Parathyroid adenoma (tissue), 2 donors: ENCODE measurements at regions not wholly inside any gene's neighbourhood (a gene's known extent, or its start where the extent isn't known, plus 50 kb on each side); places are given as distances from the start of the nearest gene placed in this dataset.

ENCODE experiments used
- H2AFZ ChIP-seq: fragments of 300-600 bp; sonication (generic); one replicate; pipeline ENCODE4 v1.7.0; 2017; ENCODE audit warnings: antibody characterized with exemption, mild to moderate bottlenecking
- H3K27ac ChIP-seq: fragments of 300-600 bp; sonication (generic); one replicate; pipeline ENCODE4 v1.7.0; 2017
- H3K27me3 ChIP-seq: fragments of 300-600 bp; sonication (generic); one replicate; pipeline ENCODE4 v1.7.0; 2017; ENCODE audit warnings: low read length; ENCODE audit not compliant: control insufficient read depth, insufficient read depth
- H3K36me3 ChIP-seq: fragments of 300-600 bp; sonication (generic); one replicate; pipeline ENCODE4 v1.7.0; 2017; ENCODE audit warnings: low read length; ENCODE audit not compliant: control insufficient read depth, insufficient read depth
- H3K4me1 ChIP-seq: fragments of 300-600 bp; sonication (generic); one replicate; pipeline ENCODE4 v1.7.0; 2017; ENCODE audit warnings: control low read depth
- H3K4me2 ChIP-seq: fragments of 300-600 bp; sonication (generic); one replicate; pipeline ENCODE4 v1.7.0; 2017; ENCODE audit warnings: low read length
- H3K4me3 ChIP-seq: fragments of 300-600 bp; sonication (generic); one replicate; pipeline ENCODE4 v1.7.0; 2017; ENCODE audit warnings: low read depth, low read length
- H3K79me2 ChIP-seq: fragments of 300-600 bp; sonication (generic); one replicate; pipeline ENCODE4 v1.7.0; 2017; ENCODE audit warnings: control low read depth
- H3K9ac ChIP-seq: fragments of 300-600 bp; sonication (generic); one replicate; pipeline ENCODE4 v1.7.0; 2017; ENCODE audit warnings: mild to moderate bottlenecking
- H3K9me3 ChIP-seq: fragments of 300-600 bp; sonication (generic); one replicate; pipeline ENCODE4 v1.7.0; 2017; ENCODE audit warnings: low read length; ENCODE audit not compliant: control insufficient read depth
- CTCF ChIP-seq: fragments of 300-600 bp; sonication (generic); IDR thresholded peaks from one replicate; pipeline ENCODE4 v1.7.0; 2017; ENCODE audit warnings: antibody characterized with exemption, mild to moderate bottlenecking
- donor health status: primary hyperparathyroidism.

DNA sequence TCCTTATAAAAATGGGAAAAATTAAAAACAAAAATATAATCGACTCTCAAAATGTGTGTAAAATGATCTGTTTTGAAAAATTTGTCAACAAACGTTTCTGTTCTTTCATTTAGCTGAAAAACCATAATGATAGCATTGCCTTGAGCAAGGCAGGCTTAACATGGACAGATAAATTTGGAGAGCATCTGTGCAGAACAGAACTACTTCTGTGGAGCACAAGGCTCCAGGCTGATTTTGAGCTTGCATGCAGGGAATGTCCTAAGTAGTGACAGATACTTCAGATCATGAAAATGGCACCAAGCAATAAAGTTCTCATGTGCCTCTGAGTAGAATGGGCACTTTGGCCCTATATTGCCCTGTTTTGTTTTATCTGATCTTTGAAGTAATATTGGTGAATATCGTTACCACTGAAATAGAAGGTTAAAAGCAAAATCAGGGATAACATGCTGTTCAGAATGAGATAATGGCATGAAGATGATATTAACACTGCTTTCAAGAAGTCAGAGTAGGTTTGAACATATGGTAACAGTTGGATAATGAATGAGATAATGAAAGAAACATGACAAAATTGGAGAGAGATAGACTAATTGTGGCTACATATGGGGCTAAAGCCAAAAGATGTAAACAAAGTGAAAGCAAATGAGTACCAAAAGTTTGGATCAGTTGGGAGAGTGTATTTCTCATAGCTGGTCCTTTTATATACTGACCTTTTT lies 730.5 kb upstream of the CCDC179 start:
- no peak overlapping the region for H3K4me3 ChIP-seq
- no peak overlapping the region for H3K9ac ChIP-seq
- H3K27ac ChIP-seq = no peak overlapping the region
- no peaks in the 10 kb centered on the region for H3K27me3 ChIP-seq
- H3K4me2 ChIP-seq = no peak overlapping the region
- no peaks in the 10 kb centered on the region for H3K36me3 ChIP-seq
- H3K79me2 ChIP-seq = no peaks in the 10 kb centered on the region
- no peak overlapping the region for H2AFZ ChIP-seq
- no peaks in the 10 kb centered on the region for H3K4me1 ChIP-seq
- H3K9me3 ChIP-seq = no peaks in the 10 kb centered on the region
- TF ChIP-seq CTCF = no peak

GRCh38 chr11:23594755-23595154 lies 734.5 kb upstream of the CCDC179 start:
- no peak overlapping the region for H3K9ac ChIP-seq

GRCh38 chr11:23604966-23605365 lies 744.7 kb upstream of the CCDC179 start:
- no peaks in the 10 kb centered on the region for H3K79me2 ChIP-seq
- no peak overlapping the region for H2AFZ ChIP-seq
- H3K9ac ChIP-seq = no peak overlapping the region
- H3K36me3 ChIP-seq = no peaks in the 10 kb centered on the region
- H3K4me1 ChIP-seq = no peaks in the 10 kb centered on the region
- H3K4me2 ChIP-seq = no peak overlapping the region
- TF ChIP-seq CTCF = no peak
- H3K9me3 ChIP-seq = no peaks in the 10 kb centered on the region
- H3K4me3 ChIP-seq = no peak overlapping the region
- no peaks in the 10 kb centered on the region for H3K27me3 ChIP-seq
- H3K27ac ChIP-seq = no peak overlapping the region

More at GRCh38 chr11:23594755-23595154, 734.5 kb upstream of the CCDC179 start:
- Histone ChIP-seq H2AFZ (no peak overlapping the region), H3K4me1 (no peaks in the 10 kb centered on the region), H3K36me3 (no peaks in the 10 kb centered on the region), H3K27ac (no peak overlapping the region), H3K27me3 (no peaks in the 10 kb centered on the region), H3K4me3 (no peak overlapping the region), H3K4me2 (no peak overlapping the region), H3K9me3 (no peaks in the 10 kb centered on the region), H3K79me2 (no peaks in the 10 kb centered on the region)
- no peak for TF ChIP-seq CTCF

DNA sequence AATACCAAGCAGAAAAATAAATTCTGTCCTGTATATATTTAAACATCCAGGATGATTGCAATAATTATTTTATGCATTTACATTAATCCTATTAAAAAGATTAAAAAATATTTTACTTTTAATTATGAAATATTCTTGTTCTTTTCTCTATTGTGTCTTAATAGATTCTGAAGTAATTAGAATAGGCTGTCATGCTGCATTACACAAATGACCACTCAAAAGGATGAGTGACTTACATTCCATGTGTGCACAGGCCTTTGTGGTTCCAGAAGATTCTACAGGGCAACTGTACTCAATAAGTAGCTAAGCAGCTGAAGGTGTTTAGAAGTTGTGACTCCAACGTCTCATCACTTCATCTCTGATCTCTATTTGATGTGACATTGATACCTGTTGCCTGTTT lies 745.9 kb upstream of the CCDC179 start:
- Histone ChIP-seq H2AFZ (no peak overlapping the region), H3K79me2 (no peaks in the 10 kb centered on the region), H3K27me3 (no peaks in the 10 kb centered on the region), H3K4me3 (no peak overlapping the region), H3K4me1 (no peaks in the 10 kb centered on the region), H3K36me3 (no peaks in the 10 kb centered on the region), H3K9ac (no peak overlapping the region), H3K27ac (no peak overlapping the region), H3K4me2 (no peak overlapping the region), H3K9me3 (no peaks in the 10 kb centered on the region)
- no peak for TF ChIP-seq CTCF

- Histone ChIP-seq H3K4me3 (no peak overlapping the region), H3K4me2 (no peak overlapping the region)
Observed at GRCh38 chr11:23611726-23612125, 751.5 kb upstream of the CCDC179 start.

More at GRCh38 chr11:23611726-23612125, 751.5 kb upstream of the CCDC179 start:
- no peak overlapping the region for H3K9ac ChIP-seq
- H3K27me3 ChIP-seq = no peaks in the 10 kb centered on the region
- H3K36me3 ChIP-seq = no peaks in the 10 kb centered on the region
- H3K4me1 ChIP-seq = no peaks in the 10 kb centered on the region
- TF ChIP-seq CTCF = no peak
- H3K79me2 ChIP-seq = no peaks in the 10 kb centered on the region
- H2AFZ ChIP-seq = no peak overlapping the region
- H3K9me3 ChIP-seq = no peaks in the 10 kb centered on the region
- no peak overlapping the region for H3K27ac ChIP-seq
